PC-9 (cell line): ENCODE measurements at regions not wholly inside any gene's neighbourhood (a gene's known extent, or its start where the extent isn't known, plus 50 kb on each side); places are given as distances from the start of the nearest gene placed in this dataset.
"Not testable (repeated sequence)": the region's sequence is repeated elsewhere in the genome, so short reads cannot be mapped to it uniquely, and the experiment has no call there.

Experiments
- EZH2 ChIP-seq: fragments of 200-600 bp; sonication (generic); IDR thresholded peaks from 2 replicates; pipeline ENCODE4 v1.8.0; 2017; ENCODE audit warnings: antibody characterized with exemption, low read depth
- TF ChIP-seq, protein P1 (sequence below): fragments of 200-600 bp; sonication (generic); conservative IDR thresholded peaks from 2 replicates; pipeline ENCODE4 v1.6.1; 2017; ENCODE audit warnings: mixed run types, antibody characterized with exemption, mild to moderate bottlenecking, moderate library complexity

DNA sequence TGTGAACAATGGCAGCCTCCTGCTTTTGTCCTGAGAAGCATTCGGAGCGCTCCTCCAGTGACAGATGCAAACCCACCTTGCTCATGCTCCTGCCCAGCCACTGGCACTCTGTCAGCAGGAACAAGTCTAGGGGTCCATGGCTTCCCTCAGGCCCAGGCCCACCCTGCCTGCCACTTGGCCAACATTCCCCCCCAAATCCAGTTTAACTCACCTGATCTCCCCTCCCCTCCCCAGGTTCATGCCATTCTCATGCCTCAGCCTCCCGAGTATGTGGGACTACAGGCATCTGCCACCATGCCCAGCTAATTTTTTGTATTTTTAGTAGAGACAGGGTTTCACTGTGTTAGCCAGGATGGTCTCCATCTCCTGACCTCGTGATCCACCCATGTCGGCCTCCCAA is 118.9 kb upstream of the TPTE start:
- TF ChIP-seq, protein P1, sequence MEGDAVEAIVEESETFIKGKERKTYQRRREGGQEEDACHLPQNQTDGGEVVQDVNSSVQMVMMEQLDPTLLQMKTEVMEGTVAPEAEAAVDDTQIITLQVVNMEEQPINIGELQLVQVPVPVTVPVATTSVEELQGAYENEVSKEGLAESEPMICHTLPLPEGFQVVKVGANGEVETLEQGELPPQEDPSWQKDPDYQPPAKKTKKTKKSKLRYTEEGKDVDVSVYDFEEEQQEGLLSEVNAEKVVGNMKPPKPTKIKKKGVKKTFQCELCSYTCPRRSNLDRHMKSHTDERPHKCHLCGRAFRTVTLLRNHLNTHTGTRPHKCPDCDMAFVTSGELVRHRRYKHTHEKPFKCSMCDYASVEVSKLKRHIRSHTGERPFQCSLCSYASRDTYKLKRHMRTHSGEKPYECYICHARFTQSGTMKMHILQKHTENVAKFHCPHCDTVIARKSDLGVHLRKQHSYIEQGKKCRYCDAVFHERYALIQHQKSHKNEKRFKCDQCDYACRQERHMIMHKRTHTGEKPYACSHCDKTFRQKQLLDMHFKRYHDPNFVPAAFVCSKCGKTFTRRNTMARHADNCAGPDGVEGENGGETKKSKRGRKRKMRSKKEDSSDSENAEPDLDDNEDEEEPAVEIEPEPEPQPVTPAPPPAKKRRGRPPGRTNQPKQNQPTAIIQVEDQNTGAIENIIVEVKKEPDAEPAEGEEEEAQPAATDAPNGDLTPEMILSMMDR: not testable (repeated sequence)
- not testable (repeated sequence) for TF ChIP-seq EZH2
